ENCODE measurements at regions not wholly inside any gene's neighbourhood (a gene's known extent, or its start where the extent isn't known, plus 50 kb on each side); places are given as distances from the start of the nearest gene placed in this dataset.

GRCh38 chr17:65387322-65387721 is 174.1 kb downstream of the AXIN2 start:
- no peaks in the 10 kb centered on the region for H3K36me3 Mint-ChIP-seq (ENCODE audit: low read depth)
- DNase-seq (ENCODE audit: low read depth, low spot score), result no peak
- H3K4me3 Mint-ChIP-seq, result no peak overlapping the region
- TF ChIP-seq CTCF (conservative IDR thresholded peaks at IDR 0.05), result no peak
- no peaks in the 10 kb centered on the region for H3K27me3 Mint-ChIP-seq (ENCODE audit: low read depth)
- H3K27ac Mint-ChIP-seq (ENCODE audit: unreplicated experiment), result no peak overlapping the region
- H3K4me1 Mint-ChIP-seq, result no peaks in the 10 kb centered on the region
- peaks cover 10% of the 10 kb centered on the region for H3K9me3 Mint-ChIP-seq

- Mint-ChIP-seq H3K36me3 (ENCODE audit: low read depth) (no peaks in the 10 kb centered on the region), H3K9me3 (peaks cover 6% of the 10 kb centered on the region), H3K4me1 (no peaks in the 10 kb centered on the region), H3K27ac (ENCODE audit: unreplicated experiment) (no peak overlapping the region), H3K27me3 (ENCODE audit: low read depth) (no peaks in the 10 kb centered on the region), H3K4me3 (no peak overlapping the region)
- no peak for DNase-seq (ENCODE audit: low read depth, low spot score)
- TF ChIP-seq CTCF (conservative IDR thresholded peaks at IDR 0.05), result no peak
Observed at GRCh38 chr17:65385726-65386125, 175.7 kb downstream of the AXIN2 start.

GRCh38 chr17:65385071-65385470 is 176.4 kb downstream of the AXIN2 start:
- Mint-ChIP-seq H3K27me3 (ENCODE audit: low read depth) (no peaks in the 10 kb centered on the region), H3K9me3 (peaks cover 9% of the 10 kb centered on the region), H3K36me3 (ENCODE audit: low read depth) (no peaks in the 10 kb centered on the region), H3K4me1 (no peaks in the 10 kb centered on the region), H3K4me3 (no peak overlapping the region), H3K27ac (ENCODE audit: unreplicated experiment) (no peak overlapping the region)
- no peak for DNase-seq (ENCODE audit: low read depth, low spot score)
- no peak for TF ChIP-seq CTCF (conservative IDR thresholded peaks at IDR 0.05)

GRCh38 chr17:65381152-65381551 is 180.3 kb downstream of the AXIN2 start:
- Mint-ChIP-seq H3K36me3 (ENCODE audit: low read depth) (no peaks in the 10 kb centered on the region), H3K4me3 (no peak overlapping the region), H3K9me3 (peaks cover 5% of the 10 kb centered on the region), H3K4me1 (no peaks in the 10 kb centered on the region), H3K27ac (ENCODE audit: unreplicated experiment) (no peak overlapping the region), H3K27me3 (ENCODE audit: low read depth) (no peaks in the 10 kb centered on the region)
- no peak for TF ChIP-seq CTCF (conservative IDR thresholded peaks at IDR 0.05)
- no peak for DNase-seq (ENCODE audit: low read depth, low spot score)

- TF ChIP-seq CTCF (conservative IDR thresholded peaks at IDR 0.05), result no peak
- no peak for DNase-seq (ENCODE audit: low read depth, low spot score)
- H3K4me1 Mint-ChIP-seq, result peaks cover 12% of the 10 kb centered on the region
- H3K9me3 Mint-ChIP-seq, result no peaks in the 10 kb centered on the region
- H3K27me3 Mint-ChIP-seq (ENCODE audit: low read depth), result no peaks in the 10 kb centered on the region
- H3K27ac Mint-ChIP-seq (ENCODE audit: unreplicated experiment), result no peak overlapping the region
- H3K36me3 Mint-ChIP-seq (ENCODE audit: low read depth), result no peaks in the 10 kb centered on the region
- H3K4me3 Mint-ChIP-seq, result no peak overlapping the region
Observed at GRCh38 chr17:65374966-65375365, 186.5 kb downstream of the AXIN2 start.

- no peak for TF ChIP-seq CTCF (conservative IDR thresholded peaks at IDR 0.05)
- Mint-ChIP-seq H3K9me3 (no peaks in the 10 kb centered on the region), H3K4me3 (no peak overlapping the region), H3K4me1 (peaks cover 18% of the 10 kb centered on the region), H3K27me3 (ENCODE audit: low read depth) (no peaks in the 10 kb centered on the region), H3K27ac (ENCODE audit: unreplicated experiment) (no peak overlapping the region), H3K36me3 (ENCODE audit: low read depth) (no peaks in the 10 kb centered on the region)
- no peak for DNase-seq (ENCODE audit: low read depth, low spot score)
Observed at GRCh38 chr17:65371702-65372101, 189.7 kb downstream of the AXIN2 start.

Measured in neural crest cell (in vitro differentiated cells).